Uterus (tissue), 2 donors: ENCODE measurements at regions not wholly inside any gene's neighbourhood (a gene's known extent, or its start where the extent isn't known, plus 50 kb on each side); places are given as distances from the start of the nearest gene placed in this dataset.

Experiments used
- CTCF ChIP-seq, 4 experiments: fragments of 200-600 bp in 2 of 4; fragments of 450-650 bp in 2 of 4; sonication (generic) in 2 of 4; IDR thresholded peaks; one replicate each; pipeline ENCODE4 v1.5.1; 2016 to 2019; ENCODE audit warnings: antibody characterized with exemption in 4 of 4, mild to moderate bottlenecking in 2 of 4, moderate library complexity in 1 of 4
- POLR2A ChIP-seq, 2 donors: fragments of 450-650 bp; IDR thresholded peaks; one replicate each; pipeline ENCODE4 v1.6.1; 2016; ENCODE audit warnings: antibody characterized with exemption in 2 of 2, mild to moderate bottlenecking in 1 of 2, moderate library complexity in 1 of 2

GRCh38 chr12:46981622-46982021, 97.8 kb upstream of the PCED1B start:
- TF ChIP-seq CTCF (IDR thresholded peaks at IDR 0.05), result no peak
- no peak for TF ChIP-seq POLR2A (IDR thresholded peaks at IDR 0.05)
